DMS79 (cell line): ENCODE measurements at regions not wholly inside any gene's neighbourhood (a gene's known extent, or its start where the extent isn't known, plus 50 kb on each side); places are given as distances from the start of the nearest gene placed in this dataset.
"Not testable (repeated sequence)": the region's sequence is repeated elsewhere in the genome, so short reads cannot be mapped to it uniquely, and the experiment has no call there.

Source experiments
- DNase-seq: peaks from one replicate; lab custom pipeline; 2025; lab: John Stamatoyannopoulos, UW

DNA sequence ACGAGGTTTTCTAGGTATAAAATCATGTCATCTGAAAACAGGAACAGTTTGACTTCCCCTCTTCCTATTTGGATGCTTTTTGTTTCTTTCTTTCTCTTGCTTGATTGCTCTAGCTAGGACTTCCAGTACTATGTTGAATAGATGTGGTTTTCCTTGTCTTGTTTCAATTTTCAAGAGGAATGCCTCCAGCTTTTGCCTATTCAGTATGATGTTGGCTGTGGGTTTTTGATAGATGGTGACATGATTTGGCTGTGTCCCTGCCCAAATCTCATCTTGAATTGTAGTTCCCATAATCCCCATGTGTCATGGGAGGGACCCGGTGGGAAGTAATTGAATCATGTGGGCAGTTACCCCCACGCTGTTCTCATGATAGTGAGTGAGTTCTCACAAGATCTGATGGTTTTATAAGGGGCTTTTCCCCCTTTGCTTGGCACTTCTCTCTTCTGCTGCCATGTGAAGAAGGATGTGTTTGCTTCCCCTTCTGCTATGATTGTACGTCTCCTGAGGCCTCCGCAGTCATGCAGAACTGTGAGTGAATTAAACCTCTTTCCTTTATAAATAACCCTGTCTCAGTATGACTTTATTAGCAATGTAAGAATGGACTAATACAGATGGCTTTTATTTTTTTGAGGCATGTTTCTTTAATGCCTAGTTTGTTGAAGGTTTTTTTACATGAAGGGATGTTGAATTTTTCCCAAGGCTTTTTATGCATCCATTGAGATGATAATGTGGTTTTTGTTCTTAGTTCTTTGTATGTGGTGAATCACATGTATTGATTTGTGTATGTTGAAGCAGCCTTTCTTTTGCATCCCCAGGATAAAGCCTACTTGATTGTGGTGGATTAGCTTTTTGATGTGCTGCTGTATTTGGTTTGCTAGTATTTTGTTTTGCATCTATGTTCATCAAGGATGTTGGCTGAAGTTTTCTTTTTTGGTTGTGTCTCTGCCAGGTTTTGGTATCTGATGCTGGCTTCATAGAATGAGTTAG is 239.1 kb downstream of the THBS2 start:
- no peak for DNase-seq

DNA sequence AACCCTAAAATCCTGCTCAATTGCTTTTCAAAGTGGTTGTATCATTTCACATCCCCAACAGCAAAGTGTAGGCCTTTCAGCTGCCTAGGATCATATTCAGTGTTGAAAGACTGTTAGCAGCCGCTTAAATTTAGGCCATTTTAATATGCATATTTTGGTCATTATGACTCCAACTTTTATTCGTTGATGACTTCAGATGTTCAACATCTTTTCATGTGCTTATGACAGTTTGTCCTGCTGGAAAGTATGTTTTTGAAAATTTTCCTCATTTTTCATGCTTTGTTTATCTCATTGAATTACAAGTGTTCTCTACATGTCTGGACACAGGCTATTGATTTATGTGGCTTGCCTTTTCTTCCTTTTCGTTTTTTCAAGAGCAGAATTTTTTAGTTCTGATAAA is 244.0 kb downstream of the THBS2 start:
- DNase-seq = no peak

DNA sequence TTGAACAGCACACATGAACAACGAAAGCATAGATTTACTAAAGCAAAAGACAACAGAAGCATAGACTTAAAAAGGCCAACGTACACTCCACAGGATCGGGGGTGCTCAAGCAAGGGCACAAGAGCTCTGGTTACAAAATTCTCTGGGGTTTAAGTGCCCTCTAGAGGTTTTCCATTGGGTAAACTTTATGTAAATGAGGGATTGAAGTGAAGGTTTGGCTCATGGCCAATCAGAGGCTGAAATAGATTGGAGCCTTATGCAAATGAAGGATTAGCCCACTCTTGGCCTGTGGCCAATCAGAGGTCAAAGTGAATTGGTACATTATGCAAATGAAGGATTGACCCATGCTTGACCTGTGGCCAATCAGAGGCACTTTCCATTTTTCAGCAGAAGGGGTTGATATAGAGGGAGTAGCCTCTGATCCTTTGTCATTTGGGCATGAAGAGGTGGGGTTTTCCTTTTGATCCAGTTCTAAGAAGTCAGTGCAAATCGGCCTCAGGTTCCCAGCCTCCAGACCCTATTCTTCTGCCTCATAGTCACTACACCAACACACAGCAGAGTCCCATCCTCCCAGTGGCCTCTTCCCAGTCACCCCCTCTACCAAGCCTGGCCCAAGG is 244.9 kb downstream of the THBS2 start:
- no peak for DNase-seq

DNA sequence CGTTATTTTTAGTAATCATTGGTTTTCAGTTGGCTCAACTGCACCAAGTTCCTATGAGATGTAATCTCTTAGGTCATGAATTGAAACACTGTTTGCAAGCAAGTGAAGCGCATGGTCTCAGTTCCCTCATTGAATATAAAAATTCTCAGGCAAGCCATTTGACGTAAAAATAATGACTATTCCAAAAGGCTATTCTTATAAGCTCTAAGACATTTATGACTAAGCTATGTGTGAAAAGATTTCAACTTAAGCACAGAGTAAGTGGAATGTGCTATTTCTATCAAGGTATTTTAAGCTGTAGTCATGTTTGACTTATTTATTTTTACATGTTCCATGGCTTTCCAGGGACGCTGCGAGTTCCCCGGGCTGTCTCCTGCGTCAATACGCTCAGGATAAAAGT is 248.5 kb downstream of the THBS2 start:
- DNase-seq = no peak

DNA sequence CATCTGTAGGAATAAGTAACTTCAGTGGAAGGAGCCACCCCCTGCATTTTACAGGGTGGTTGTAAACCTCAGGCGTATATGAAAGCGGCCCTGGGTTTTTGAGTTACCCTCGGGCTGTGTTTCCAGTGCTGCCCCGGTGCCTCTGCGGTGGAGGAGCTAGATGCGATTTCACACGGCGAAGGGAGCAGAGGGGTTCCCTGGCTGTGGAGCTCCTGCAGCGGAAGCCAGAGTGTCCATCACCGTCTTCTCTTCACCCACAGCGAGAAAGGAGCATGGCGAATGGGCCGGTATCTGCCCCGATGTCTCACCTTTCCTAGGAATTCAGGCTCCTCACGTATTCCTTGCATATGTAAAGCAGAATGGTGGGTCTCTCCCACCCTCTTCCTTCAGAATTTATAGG is 253.6 kb downstream of the THBS2 start:
- DNase-seq = no peak

DNA sequence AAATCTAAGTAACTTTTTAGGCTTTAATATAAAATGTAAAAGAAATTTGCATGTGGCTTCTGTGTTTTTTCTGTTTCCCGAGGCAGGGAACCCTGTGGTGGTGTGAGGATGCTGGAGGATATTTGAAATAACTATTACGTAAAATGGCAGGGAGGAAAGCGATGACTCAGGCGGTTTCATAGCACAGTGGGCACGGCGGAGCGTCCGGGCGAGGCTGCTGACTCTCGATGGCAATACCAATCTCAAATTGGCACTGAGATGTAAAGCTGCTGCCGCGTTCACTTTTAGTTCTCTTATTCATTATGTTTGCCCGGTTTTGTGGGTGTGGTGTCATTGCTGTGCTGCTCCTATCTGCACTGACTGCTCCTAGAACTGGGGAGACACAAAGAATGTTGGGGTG is 254.3 kb downstream of the THBS2 start:
- no peak for DNase-seq

DNA sequence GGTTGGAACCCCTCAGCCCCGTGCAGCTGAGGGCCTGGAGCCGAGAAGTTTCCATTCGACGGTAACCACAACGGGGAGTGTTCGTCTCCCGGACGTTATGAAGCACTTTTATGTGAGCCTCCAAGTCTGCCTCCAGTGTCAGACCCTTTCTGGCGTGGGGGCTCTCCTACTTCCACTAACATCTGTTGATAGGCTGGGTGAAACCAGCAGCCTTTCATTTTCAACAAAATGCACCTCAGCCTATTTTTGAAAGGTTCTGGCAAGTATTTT is 257.4 kb downstream of the THBS2 start:
- no peak for DNase-seq

DNA sequence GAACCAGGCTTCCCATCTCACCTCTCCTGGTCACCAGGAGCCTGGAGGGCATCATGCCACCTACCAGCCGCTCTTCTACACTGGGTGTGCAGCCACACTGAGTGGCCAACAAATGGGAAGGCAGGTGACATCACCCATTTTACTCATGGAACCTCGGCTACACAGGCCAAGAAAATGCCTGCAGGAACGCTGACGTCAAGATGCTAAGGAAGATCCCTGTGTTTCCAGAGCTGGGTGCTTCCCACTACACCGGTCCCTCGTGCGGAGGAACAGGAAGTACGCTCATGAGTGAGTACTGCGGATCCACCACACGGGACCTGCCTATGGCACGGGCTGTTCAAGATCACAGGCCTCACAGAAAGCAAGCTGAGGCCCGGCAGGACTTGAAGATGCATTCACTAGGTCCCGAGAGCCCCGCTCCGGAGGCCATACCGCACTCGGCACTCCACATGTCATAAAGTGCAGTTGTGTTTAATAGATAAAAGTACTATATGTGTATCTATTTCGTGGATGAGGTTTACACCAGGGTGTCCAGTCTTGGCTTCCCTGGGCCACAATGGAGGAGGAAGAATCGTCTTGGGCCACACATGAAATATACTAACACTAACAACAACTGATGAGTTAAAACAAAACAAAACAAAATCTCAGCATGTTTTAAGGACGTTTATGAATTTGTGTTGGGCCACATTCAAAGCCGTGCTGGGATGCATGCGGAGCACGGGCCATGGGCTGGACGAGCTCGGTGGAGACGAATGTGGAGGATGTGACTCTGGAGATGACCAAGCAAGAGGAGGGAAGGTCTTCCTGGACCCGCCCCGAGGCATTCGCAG is 257.9 kb downstream of the THBS2 start:
- no peak for DNase-seq

DNA sequence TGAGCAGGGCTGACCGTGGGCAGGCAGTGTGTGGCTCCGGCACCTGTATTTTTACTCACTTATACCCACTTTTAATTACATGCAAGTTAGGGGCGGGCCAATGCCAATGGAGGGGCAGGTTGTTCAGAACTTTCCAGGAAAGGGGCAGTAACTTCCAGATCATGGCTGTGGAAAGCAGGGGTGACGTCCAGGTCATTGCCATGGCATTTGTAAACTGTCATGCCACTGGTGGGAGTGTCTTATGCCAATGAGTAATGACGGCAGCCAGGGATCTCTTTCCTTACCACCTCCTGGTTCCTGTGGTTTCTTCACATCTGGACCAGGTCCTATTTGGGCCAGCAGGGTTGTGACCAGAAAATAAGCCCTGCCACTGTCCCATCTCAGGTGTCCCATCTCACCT is 258.7 kb downstream of the THBS2 start:
- DNase-seq = no peak

DNA sequence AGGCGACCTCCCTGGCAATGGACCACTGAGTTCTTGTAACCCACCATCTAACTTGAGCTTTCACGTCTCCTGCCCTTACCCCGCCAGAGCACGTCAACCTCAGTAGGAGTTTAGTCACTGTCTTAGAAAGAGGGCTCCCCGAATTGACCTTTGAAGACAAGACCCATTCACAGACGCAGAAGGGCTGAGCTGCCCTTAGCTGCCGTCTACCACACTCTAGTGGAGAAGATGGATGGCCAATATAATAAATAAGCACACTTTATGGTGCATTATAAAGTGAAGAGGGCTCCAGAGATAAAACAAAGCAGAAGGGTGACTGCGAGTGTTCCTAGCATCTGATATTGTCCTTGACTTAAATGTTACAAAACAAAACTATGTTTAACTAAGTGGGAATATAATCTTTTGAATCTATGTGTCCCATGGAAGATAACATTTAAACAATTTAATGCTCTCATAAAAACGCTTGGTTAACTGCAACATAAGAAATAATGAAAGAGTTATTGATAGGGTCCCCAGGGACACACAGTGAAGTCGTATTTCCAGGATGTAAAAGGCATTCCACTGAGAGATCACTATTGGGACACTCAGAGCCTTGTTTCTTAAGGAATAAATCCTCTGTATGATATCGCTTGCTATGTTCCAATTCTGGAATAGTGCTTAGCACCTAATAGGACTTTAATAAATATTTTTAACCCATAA is 261.1 kb downstream of the THBS2 start:
- no peak for DNase-seq

DNA sequence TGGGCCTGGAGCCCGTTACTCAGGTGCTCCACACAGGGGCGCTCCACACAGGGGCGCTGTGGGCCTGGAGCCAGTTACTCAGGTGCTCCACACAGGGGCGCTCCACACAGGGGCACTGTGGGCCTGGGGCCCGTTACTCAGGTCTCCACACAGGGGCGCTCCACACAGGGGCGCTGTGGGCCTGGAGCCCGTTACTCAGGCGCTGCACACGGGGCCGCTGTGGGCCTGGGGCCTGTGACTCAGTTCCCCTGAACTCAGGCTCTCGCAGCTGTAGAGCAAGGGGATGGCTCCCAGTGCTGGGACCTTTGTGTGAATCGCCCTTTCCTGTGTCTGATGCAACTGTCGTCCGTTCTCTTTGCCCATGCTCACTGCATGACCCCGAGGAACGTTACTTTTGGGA is 262.0 kb downstream of the THBS2 start:
- not testable (repeated sequence) for DNase-seq

DNA sequence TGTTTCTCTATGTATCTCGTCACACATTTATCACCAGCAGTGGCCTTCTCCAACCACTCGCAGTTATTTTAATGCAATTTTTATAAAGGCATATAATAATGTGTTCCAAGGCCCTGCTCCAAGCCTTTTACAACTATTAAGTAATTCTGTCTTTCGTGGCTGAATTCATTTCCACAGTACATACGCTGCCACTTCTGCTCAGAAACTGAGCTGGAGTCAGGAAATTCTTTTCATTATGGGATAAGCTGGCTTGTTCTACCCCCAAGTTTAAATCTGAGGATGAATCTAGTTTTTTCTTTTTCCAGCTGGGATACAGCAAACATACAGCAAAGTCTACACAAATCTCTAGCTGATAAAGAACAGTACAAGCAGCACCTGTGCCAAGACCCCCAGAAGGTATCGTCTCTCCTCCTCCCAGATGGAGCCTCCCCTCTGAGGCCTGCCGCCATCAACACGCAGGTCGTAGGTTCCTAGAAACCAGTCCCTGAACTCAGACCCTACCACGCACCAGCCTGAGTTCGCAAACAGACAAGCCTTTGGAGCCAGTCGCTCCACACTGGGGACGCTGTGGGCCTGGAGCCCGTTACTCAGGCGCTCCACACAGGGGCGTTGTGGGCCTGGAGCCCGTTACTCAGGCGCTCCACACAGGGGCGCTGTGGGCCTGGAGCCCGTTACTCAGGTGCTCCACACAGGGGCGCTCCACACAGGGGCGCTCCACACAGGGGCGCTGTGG is 263.5 kb downstream of the THBS2 start:
- no peak for DNase-seq

DNA sequence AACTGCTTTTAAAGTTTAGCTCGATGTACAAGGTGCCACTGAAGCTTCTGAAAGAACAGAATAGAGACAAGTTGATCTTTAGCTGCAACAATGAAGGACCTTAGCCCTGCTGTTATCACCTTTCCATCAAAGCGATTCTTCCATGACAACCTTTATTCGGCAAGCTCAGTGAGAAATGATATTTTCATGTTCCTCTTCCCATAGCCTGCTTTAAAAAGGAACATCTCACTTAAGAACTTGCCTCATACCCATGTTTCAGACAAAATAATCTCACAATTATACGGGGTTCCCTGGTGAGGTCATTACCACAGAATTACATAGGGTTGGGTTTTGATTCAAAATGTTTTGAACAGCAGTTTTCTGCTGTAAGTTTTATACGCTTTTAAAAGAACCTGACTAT is 264.2 kb downstream of the THBS2 start:
- DNase-seq = no peak

DNA sequence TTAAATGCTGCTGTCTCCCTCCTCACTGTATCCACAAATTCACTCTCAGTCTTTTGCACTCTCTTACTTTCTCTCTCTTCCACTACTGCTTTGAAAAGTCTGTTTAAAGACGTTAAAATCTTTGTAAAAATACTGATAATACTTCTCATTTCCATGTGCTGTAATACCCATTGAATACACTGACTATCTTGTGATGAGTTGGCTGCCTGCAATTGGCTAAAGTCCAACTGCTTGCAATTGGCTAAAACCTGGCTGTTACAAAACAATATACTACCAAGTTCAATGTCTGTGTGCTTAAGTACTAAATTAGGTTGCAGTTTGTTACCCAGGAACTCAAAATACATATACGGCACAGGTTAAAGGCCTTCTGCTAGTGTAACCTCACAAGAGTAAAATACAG is 264.8 kb downstream of the THBS2 start:
- DNase-seq = no peak

DNA sequence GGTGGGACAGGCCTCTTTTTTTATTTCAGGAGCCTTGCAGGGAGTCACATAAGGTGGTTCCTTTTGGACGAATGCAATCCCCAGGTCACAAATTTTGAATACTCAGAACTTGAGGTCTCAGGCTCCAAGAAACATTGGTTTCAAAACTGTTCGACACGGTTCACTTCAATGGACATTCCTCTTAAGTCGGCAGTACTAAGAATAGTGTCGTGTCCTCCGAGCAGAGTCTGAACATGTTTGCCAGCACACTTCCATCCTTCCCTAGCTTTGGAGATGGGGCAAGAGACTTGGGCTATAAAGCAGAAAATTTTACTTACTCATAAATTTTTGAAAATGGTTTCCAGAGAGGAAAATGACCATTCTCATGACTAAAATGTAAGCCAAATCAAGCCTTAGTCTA is 265.4 kb downstream of the THBS2 start:
- DNase-seq = no peak

DNA sequence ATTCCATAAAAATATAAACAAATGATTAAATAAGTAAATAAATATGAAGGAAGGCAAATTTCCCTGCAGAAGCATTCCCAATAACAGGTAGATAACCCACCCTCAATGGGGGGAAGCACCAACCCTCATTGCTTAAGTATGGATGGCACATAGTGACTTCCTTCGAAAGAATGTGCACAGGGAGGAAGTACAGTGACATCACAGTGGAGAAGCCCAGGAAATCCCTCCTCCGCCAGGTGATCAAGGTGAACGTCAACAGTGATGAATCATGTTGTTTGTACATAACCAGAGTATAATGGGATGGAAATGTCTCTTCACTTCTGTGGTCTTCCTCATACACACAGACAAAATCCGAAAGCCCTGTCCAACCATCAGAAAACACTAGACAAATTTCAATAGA is 267.9 kb downstream of the THBS2 start:
- no peak for DNase-seq

DNA sequence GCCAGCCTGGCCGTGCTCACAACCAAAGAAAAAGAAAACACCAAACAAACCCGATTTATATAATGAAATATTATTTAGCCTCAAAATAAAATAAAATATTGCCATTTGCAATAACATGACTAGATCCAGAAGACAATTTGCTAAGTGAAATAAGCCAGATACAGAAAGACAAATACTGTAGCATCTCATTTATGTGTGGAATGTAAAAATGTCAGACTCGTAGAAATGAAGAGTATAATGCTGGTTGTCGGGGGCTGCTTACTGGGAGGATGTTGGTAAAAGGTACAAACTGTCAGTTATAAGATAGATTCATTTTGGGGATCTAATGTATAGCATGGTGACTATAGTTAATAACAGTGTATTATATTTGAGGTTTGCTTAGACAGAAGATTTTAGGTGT is 269.7 kb downstream of the THBS2 start:
- DNase-seq = no peak

DNA sequence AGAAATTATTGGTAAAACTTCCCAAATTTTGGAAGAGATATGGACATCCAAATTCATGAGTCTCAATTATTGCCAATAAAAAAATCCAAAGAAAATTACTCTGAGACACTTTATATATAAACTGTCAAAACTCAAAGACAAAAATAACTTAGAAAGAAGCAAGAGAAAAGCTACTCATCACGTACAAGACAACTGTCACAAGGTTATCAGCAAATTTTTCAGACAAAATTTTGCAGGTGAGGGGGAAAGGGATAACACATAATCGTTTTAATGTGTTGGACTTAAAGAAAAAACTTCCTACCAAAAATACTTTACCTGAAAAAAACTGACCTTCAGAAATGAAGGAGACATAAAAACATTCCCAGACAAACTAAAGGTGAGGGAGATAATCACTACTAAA is 272.5 kb downstream of the THBS2 start:
- DNase-seq = no peak

DNA sequence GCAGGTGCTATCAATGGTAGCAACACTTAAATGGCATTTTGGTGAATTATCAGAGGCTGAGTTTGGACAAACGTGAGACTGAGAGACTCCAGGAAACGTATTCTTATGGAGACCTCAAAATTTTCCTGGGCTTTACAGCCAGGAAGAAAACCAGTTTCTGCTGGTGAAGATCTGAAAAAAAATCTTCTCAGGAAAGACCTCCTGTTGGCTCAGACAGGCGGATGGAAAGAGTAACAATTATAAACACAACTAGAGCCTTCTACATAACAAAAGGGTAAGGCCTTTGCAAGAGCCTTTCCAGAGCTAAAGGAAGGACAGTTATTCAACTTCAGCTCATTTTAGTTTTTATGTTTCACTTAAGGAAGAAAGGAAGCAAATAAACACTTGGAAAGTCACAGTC is 274.4 kb downstream of the THBS2 start:
- DNase-seq = no peak

DNA sequence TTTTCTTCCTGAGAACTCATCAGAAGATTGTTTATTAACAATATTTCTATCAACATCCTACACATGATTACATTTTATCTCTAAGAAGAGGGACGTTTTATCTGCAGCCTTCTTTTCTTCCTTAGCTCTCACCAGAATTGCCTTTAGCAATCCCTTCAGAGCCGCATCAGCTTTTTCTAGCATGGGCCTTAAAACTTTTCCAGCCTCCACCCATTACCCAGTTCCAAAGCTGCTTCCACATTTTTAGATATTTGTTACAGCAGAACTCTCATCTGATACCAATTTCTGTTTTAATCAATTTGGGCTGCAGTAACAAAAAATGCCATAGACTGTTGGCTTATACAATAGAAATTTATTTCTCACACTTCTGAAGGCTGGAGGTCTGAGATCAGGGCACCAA is 281.5 kb downstream of the THBS2 start:
- DNase-seq = no peak

DNA sequence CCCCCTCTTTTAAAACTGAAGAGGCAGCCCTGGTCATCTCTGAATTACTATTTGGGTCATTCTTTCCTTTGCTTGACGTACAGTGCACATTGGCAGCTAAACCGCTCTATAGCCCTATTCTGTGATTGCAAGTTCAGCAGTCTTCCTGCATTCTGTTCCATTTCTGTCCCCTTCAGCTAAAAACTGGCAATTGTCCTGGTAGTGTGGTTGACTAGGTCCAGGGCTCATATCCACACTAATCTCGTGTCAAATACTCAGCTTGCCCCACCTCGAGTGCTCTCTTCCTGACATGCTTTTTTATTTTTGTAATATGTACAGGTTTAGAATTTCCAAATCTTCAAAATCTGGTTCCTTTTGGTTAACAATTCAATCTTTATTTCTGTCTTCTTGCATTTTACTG is 282.1 kb downstream of the THBS2 start:
- DNase-seq = no peak

DNA sequence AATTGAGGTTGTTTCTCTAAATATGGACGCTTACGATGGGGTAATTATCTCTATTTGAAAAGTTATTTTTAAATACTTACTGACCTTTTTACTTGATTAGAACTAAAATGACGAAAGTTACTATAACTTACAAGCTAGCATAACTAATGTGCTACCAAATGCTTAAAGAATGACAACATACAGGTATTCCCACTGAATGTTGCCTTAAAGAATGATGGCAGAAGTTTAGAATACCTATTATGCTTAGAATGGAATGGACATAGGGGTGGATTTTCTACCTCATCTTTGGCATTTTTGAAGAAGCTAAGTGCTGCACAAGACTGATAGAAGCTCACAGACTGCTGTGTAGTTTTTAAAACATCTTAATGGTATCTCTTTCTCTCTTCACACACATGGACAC is 284.8 kb downstream of the THBS2 start:
- DNase-seq = no peak
